Stomach (tissue), 8 donors: ENCODE measurements at regions not wholly inside any gene's neighbourhood (a gene's known extent, or its start where the extent isn't known, plus 50 kb on each side); places are given as distances from the start of the nearest gene placed in this dataset.

Source experiments
- DNase-seq, 2 donors: peaks; one replicate each; pipeline versions ENCODE4 v3.0.0 to v3.0.0-alpha.2; 2013 to 2019
- H3K27ac ChIP-seq, 5 donors: fragments of 200-600 bp in 4 of 5; sonication (generic) in 4 of 5; one replicate each; pipeline ENCODE4 v1.5.1; 2013 to 2019; ENCODE audit warnings: mild to moderate bottlenecking in 1 of 5, moderate library complexity in 1 of 5
- H3K27me3 ChIP-seq, 3 donors: fragments of 200-600 bp; sonication (generic); one replicate each; pipeline ENCODE4 v1.5.1; 2017 to 2019; ENCODE audit warnings: mixed run types in 1 of 3
- H3K36me3 ChIP-seq, 4 donors: fragments of 200-600 bp; sonication (generic); 1 replicate in 3 of 4; 2 replicates in 1 of 4; pipeline ENCODE4 v1.5.1; 2016 to 2019
- H3K4me1 ChIP-seq, 4 donors: fragments of 200-600 bp; sonication (generic); one replicate each; pipeline ENCODE4 v1.5.1; 2016 to 2019
- H3K4me3 ChIP-seq, 4 donors: fragments of 200-600 bp; sonication (generic) in 3 of 4; one replicate each; pipeline ENCODE4 v1.5.1; 2016 to 2019; ENCODE audit warnings: mild to moderate bottlenecking in 1 of 4
- H3K9me3 ChIP-seq, 4 donors: fragments of 200-600 bp; sonication (generic); one replicate each; pipeline ENCODE4 v1.5.1; 2016 to 2019
- CTCF ChIP-seq, 7 experiments: fragments of 450-650 bp in 4 of 7; fragments of 200-600 bp in 3 of 7; sonication (generic) in 3 of 7; IDR thresholded peaks; one replicate each; pipeline ENCODE4 v1.5.1; 2016 to 2019; ENCODE audit warnings: antibody characterized with exemption in 7 of 7, control low read depth in 2 of 7, mild to moderate bottlenecking in 1 of 7
- EP300 ChIP-seq: sonication (generic); formaldehyde crosslinking; IDR thresholded peaks from one replicate; pipeline ENCODE4 v1.6.1; 2017; ENCODE audit warnings: antibody characterized with exemption
- POLR2A ChIP-seq, 4 donors: fragments of 450-650 bp; IDR thresholded peaks; one replicate each; pipeline ENCODE4 v1.6.1; 2016; ENCODE audit warnings: antibody characterized with exemption in 4 of 4, control low read depth in 2 of 4, mild to moderate bottlenecking in 1 of 4, moderate library complexity in 1 of 4
- POLR2AphosphoS5 ChIP-seq, 3 donors: sonication (generic); formaldehyde crosslinking; IDR thresholded peaks; one replicate each; pipeline ENCODE4 v1.6.1; 2016; ENCODE audit warnings: antibody characterized with exemption in 3 of 3
- WGBS, 5 donors: extraction: QIAGEN DNeasy Blood & Tissue Kit in 3 of 5; methylation state at CpG; one replicate each; pipeline versions ENCODE4 v1.1.5 to v1.1.7; 2013 to 2018; 5-methylcytosine and 5-hydroxymethylcytosine counted together
- intact Hi-C: fragments of 100-400 bp; cut with DNase I; formaldehyde crosslinking; loops from one replicate; pipeline ENCODE4 v1.15.1; 2023; ENCODE audit warnings: low total_unique reads
- donor health status: healthy with polysubstance abuse.
- donor health status: Bipolar disorder and iron deficiency.
- donor health status: healthy.

- 32 to 40% (median 35%) methylated on average over 3 of the region's 3 CpGs for WGBS, 5 donors
- no peak overlapping the region for H3K4me3 ChIP-seq
- H3K9me3 ChIP-seq: no peaks in the 10 kb centered on the region
- TF ChIP-seq EP300 (no peak), POLR2AphosphoS5 (IDR thresholded peaks at IDR 0.05) (peak in 1 of 3 donors; percentile 11)
- peaks cover 0 to 2% (median 0%) of the 10 kb centered on the region in 3 donors for H3K27me3 ChIP-seq
- H3K27ac ChIP-seq: peak overlapping the region in 1 of 5 donors; percentile 5
- intact Hi-C loops: no loop called here
- no peaks in the 10 kb centered on the region for H3K4me1 ChIP-seq
- peak in 1 of 2 donors; percentile 52 for DNase-seq
- no peaks in the 10 kb centered on the region for H3K36me3 ChIP-seq
These were observed 65.6 kb upstream of the ETS2 start for GRCh38 chr21:38740090-38740489.

GRCh38 chr21:38741092-38741949 is 64.4 kb upstream of the ETS2 start:
- no peaks in the 10 kb centered on the region for H3K27me3 ChIP-seq
- no peak for TF ChIP-seq CTCF (IDR thresholded peaks at IDR 0.05)
- no peak for TF ChIP-seq EP300
- TF ChIP-seq POLR2A (IDR thresholded peaks at IDR 0.05): no peak
- no peak for TF ChIP-seq POLR2AphosphoS5 (IDR thresholded peaks at IDR 0.05)
- H3K9me3 ChIP-seq: no peaks in the 10 kb centered on the region
- DNase-seq: no peak
- H3K4me3 ChIP-seq: no peak overlapping the region
- WGBS, 5 donors: 94 to 99% (median 97%) methylated on average over 5 of the region's 5 CpGs
- no peaks in the 10 kb centered on the region for H3K4me1 ChIP-seq
- intact Hi-C loops: no loop called here
- no peaks in the 10 kb centered on the region for H3K36me3 ChIP-seq
- H3K27ac ChIP-seq: peak overlapping the region in 1 of 5 donors; percentile 26

GRCh38 chr21:38741950-38742256 is 63.8 kb upstream of the ETS2 start:
- peak overlapping the region in 1 of 5 donors; percentile 26 for H3K27ac ChIP-seq
- no peak for DNase-seq
- WGBS, 5 donors: 32 to 56% (median 51%) methylated on average over 5 of the region's 5 CpGs
- no peaks in the 10 kb centered on the region for H3K9me3 ChIP-seq
- no peaks in the 10 kb centered on the region for H3K36me3 ChIP-seq
- H3K27me3 ChIP-seq: no peaks in the 10 kb centered on the region
- TF ChIP-seq CTCF (IDR thresholded peaks at IDR 0.05) (no peak), POLR2AphosphoS5 (IDR thresholded peaks at IDR 0.05) (peak in 1 of 3 donors; percentile 16)
- no peaks in the 10 kb centered on the region for H3K4me1 ChIP-seq
- intact Hi-C loops: no loop called here
- H3K4me3 ChIP-seq: no peak overlapping the region

GRCh38 chr21:38742580-38743260 is 63.0 kb upstream of the ETS2 start:
- intact Hi-C loops: no loop called here
- TF ChIP-seq POLR2AphosphoS5 (IDR thresholded peaks at IDR 0.05): no peak
- TF ChIP-seq POLR2A (IDR thresholded peaks at IDR 0.05): no peak
- Histone ChIP-seq H3K27ac (no peak overlapping the region), H3K9me3 (no peaks in the 10 kb centered on the region), H3K36me3 (no peaks in the 10 kb centered on the region), H3K4me3 (no peak overlapping the region), H3K4me1 (no peaks in the 10 kb centered on the region), H3K27me3 (no peaks in the 10 kb centered on the region)
- no peak for DNase-seq
- WGBS, 5 donors: 78 to 96% (median 92%) methylated on average over 1 of the region's 1 CpG

DNA sequence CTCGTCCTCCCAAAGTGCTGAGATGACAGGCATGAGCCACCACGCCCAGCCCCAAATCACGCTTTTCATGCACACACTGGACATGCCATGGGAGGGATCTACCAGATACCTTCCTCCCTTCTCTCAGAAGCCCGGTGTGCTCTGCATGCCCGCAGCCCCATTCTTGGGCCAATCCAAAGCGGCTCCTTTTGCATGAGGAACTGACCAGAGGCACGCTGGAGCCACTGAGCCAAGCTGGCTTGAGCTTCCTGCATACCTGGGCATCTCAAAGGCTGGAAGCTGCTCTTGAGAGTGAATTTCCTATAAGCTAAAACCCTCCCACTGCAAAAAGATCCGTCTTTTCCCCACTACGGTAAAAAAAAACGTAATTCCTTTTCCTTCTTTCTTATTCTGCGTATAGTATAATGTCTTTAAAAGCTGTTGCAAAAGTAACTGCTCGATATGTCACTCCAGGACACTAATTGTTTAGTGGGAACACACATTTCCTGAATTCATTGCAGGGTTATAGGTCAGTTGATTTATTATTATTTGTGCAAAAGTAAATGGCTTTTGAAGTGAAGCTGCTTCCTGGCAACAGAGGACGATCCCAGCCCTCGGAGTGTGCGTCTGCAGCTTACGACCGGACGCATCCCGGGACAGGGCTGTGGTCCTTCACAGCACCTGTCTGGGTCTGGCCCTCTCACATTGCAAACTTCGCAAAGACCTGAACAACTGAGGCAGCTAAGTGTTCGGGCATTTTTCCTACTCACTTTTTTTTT is 61.8 kb upstream of the ETS2 start:
- peak in 1 of 2 donors; percentile 59 for DNase-seq
- 67 to 80% (median 73%) methylated on average over 21 of the region's 21 CpGs for WGBS, 5 donors
- intact Hi-C loops: no loop called here
- Histone ChIP-seq H3K27me3 (no peaks in the 10 kb centered on the region), H3K4me1 (no peaks in the 10 kb centered on the region), H3K4me3 (no peak overlapping the region), H3K27ac (peak overlapping the region in 1 of 5 donors; percentile 32), H3K9me3 (no peaks in the 10 kb centered on the region), H3K36me3 (no peaks in the 10 kb centered on the region)
- no peak for TF ChIP-seq POLR2AphosphoS5 (IDR thresholded peaks at IDR 0.05)
- no peak for TF ChIP-seq CTCF (IDR thresholded peaks at IDR 0.05)
- TF ChIP-seq POLR2A (IDR thresholded peaks at IDR 0.05): no peak
- TF ChIP-seq EP300: no peak
